ENCODE measurements at regions not wholly inside any gene's neighbourhood (a gene's known extent, or its start where the extent isn't known, plus 50 kb on each side); places are given as distances from the start of the nearest gene placed in this dataset.

GRCh38 chr12:84336231-84336630 is 576.4 kb downstream of the SLC6A15 start:
- Histone ChIP-seq H3K4me1 (no peaks in the 10 kb centered on the region), H3K27ac (no peak overlapping the region), H3K9me3 (no peaks in the 10 kb centered on the region), H3K4me3 (no peak overlapping the region), H3K36me3 (no peaks in the 10 kb centered on the region), H3K27me3 (no peaks in the 10 kb centered on the region)
- 21% methylated on average over 1 of the region's 1 CpG for WGBS (ENCODE audit: insufficient coverage, low coverage, low lambda C conversion rate, missing lambda C conversion rate)
- ATAC-seq (no peak), DNase-seq (no peak)
- intact Hi-C loops (cut with DNase I): no loop called here
- TF ChIP-seq, protein P1, sequence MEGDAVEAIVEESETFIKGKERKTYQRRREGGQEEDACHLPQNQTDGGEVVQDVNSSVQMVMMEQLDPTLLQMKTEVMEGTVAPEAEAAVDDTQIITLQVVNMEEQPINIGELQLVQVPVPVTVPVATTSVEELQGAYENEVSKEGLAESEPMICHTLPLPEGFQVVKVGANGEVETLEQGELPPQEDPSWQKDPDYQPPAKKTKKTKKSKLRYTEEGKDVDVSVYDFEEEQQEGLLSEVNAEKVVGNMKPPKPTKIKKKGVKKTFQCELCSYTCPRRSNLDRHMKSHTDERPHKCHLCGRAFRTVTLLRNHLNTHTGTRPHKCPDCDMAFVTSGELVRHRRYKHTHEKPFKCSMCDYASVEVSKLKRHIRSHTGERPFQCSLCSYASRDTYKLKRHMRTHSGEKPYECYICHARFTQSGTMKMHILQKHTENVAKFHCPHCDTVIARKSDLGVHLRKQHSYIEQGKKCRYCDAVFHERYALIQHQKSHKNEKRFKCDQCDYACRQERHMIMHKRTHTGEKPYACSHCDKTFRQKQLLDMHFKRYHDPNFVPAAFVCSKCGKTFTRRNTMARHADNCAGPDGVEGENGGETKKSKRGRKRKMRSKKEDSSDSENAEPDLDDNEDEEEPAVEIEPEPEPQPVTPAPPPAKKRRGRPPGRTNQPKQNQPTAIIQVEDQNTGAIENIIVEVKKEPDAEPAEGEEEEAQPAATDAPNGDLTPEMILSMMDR (IDR thresholded peaks at IDR 0.05): no peak
- no peak for TF ChIP-seq POLR2A (IDR thresholded peaks at IDR 0.05)

GRCh38 chr12:84329938-84330337 is 582.7 kb downstream of the SLC6A15 start:
- WGBS (ENCODE audit: insufficient coverage, low coverage, low lambda C conversion rate, missing lambda C conversion rate): 52% methylated on average over 2 of the region's 2 CpGs
- no peak overlapping the region for H3K27ac ChIP-seq
- intact Hi-C loops (cut with DNase I): no loop called here
- no peak for TF ChIP-seq POLR2A (IDR thresholded peaks at IDR 0.05)
- TF ChIP-seq, protein P1 (IDR thresholded peaks at IDR 0.05): no peak
- H3K36me3 ChIP-seq: no peaks in the 10 kb centered on the region
- H3K9me3 ChIP-seq: no peaks in the 10 kb centered on the region
- DNase-seq (no peak), ATAC-seq (no peak)
- no peaks in the 10 kb centered on the region for H3K4me1 ChIP-seq
- no peaks in the 10 kb centered on the region for H3K27me3 ChIP-seq
- H3K4me3 ChIP-seq: no peak overlapping the region

- TF ChIP-seq, protein P1 (IDR thresholded peaks at IDR 0.05): no peak
- TF ChIP-seq POLR2A (IDR thresholded peaks at IDR 0.05): no peak
- 27% methylated on average over 1 of the region's 1 CpG for WGBS (ENCODE audit: insufficient coverage, low coverage, low lambda C conversion rate, missing lambda C conversion rate)
- ATAC-seq: no peak
- no peak for DNase-seq
- Histone ChIP-seq H3K36me3 (no peaks in the 10 kb centered on the region), H3K27me3 (no peaks in the 10 kb centered on the region), H3K4me3 (no peak overlapping the region), H3K27ac (no peak overlapping the region), H3K9me3 (no peaks in the 10 kb centered on the region), H3K4me1 (no peaks in the 10 kb centered on the region)
- intact Hi-C loops (cut with DNase I): no loop called here
Observed at GRCh38 chr12:84315926-84316325, 596.7 kb downstream of the SLC6A15 start.

DNA sequence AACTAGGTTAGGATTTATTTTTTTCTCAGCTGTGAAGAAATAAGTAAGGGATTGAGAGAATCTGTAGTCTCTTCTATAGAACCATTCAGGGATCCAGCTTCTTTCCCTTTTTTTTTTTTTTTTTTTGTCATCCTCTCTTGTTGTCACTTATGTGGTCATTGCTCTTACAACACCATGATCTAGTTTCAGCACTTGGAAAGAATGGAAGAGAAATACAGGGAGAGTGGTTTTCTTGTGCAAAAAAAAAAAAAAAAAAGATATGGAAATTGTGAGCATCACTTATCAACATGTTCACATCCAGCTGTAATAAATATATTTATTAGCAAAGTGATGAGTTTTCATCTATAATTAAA is 599.3 kb downstream of the SLC6A15 start:
- Histone ChIP-seq H3K9me3 (no peaks in the 10 kb centered on the region), H3K36me3 (no peaks in the 10 kb centered on the region), H3K27me3 (no peaks in the 10 kb centered on the region), H3K4me3 (no peak overlapping the region), H3K4me1 (no peaks in the 10 kb centered on the region), H3K27ac (no peak overlapping the region)
- intact Hi-C loops (cut with DNase I): no loop called here
- DNase-seq (no peak), ATAC-seq (no peak)
- TF ChIP-seq, protein P1 (IDR thresholded peaks at IDR 0.05): no peak
- no peak for TF ChIP-seq POLR2A (IDR thresholded peaks at IDR 0.05)

DNA sequence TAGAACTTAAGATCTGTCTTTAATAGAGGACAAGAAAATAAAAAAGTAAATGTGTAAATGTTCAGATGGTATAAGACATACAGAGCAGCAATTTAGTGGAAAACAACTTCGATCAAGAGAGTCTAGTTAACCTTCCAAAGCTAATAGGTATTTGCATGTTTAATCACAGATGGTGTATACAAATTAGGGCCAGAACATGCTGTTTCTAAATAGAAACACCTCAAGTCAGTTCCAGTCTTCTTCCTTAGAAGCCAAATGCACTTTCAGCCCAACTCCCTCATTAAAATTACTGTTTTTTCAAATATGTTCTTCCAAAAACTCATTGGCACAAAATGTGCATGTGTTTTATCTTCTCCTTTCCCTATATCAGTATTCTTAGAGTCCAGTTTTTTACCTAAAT is 604.4 kb downstream of the SLC6A15 start:
- WGBS (ENCODE audit: insufficient coverage, low coverage, low lambda C conversion rate, missing lambda C conversion rate): 40% methylated on average over 1 of the region's 1 CpG
- no peaks in the 10 kb centered on the region for H3K4me1 ChIP-seq
- no peaks in the 10 kb centered on the region for H3K27me3 ChIP-seq
- intact Hi-C loops (cut with DNase I): no loop called here
- TF ChIP-seq, protein P1 (IDR thresholded peaks at IDR 0.05): no peak
- TF ChIP-seq POLR2A (IDR thresholded peaks at IDR 0.05): no peak
- H3K4me3 ChIP-seq: no peak overlapping the region
- DNase-seq (no peak), ATAC-seq (no peak)
- no peaks in the 10 kb centered on the region for H3K36me3 ChIP-seq
- H3K27ac ChIP-seq: no peak overlapping the region
- H3K9me3 ChIP-seq: no peaks in the 10 kb centered on the region

Measured in right lobe of liver (tissue), 6 donors.